SK-N-SH (cell line): ENCODE measurements at regions not wholly inside any gene's neighbourhood (a gene's known extent, or its start where the extent isn't known, plus 50 kb on each side); places are given as distances from the start of the nearest gene placed in this dataset.
A peak's percentile ranks its signal among the peaks of the same experiment; 100 is the strongest.

Source experiments
- FOXJ3 ChIP-seq: sonication (generic); formaldehyde crosslinking; IDR thresholded peaks from 2 replicates; pipeline ENCODE4 v1.5.1; 2020; ENCODE audit warnings: mild to moderate bottlenecking, missing genetic modification reagents
- GABPA ChIP-seq: IDR thresholded peaks from 2 replicates; pipeline ENCODE4 v1.4.0; 2012; ENCODE audit warnings: low read depth, mild to moderate bottlenecking
- MXI1 ChIP-seq: IDR thresholded peaks from 2 replicates; pipeline ENCODE4 v1.6.1; 2012; ENCODE audit warnings: mild to moderate bottlenecking, low read depth, low read length, improper control_type of control experiment
- POLR2AphosphoS5 ChIP-seq: IDR thresholded peaks from 2 replicates; pipeline ENCODE4 v1.6.1; 2012; ENCODE audit warnings: low read depth, low read length
- USF2 ChIP-seq: fragments of 150-350 bp; IDR thresholded peaks from 2 replicates; pipeline ENCODE4 v1.6.1; 2017; ENCODE audit warnings: antibody characterized with exemption, low read length, low read depth, borderline replicate concordance
- TF ChIP-seq, protein P1 (sequence below): IDR thresholded peaks from 2 replicates; pipeline ENCODE4 v1.4.0; 2012; ENCODE audit warnings: low read depth, borderline replicate concordance
- TF ChIP-seq, protein P2 (sequence below): fragments of 200-600 bp; sonication (generic); IDR thresholded peaks from 2 replicates; pipeline ENCODE4 v1.6.1; 2017; ENCODE audit warnings: antibody characterized with exemption, mild to moderate bottlenecking, moderate library complexity

GRCh38 chr1:22349362-22350043 is 102.1 kb upstream of the ZBTB40 start:
- TF ChIP-seq, protein P1, sequence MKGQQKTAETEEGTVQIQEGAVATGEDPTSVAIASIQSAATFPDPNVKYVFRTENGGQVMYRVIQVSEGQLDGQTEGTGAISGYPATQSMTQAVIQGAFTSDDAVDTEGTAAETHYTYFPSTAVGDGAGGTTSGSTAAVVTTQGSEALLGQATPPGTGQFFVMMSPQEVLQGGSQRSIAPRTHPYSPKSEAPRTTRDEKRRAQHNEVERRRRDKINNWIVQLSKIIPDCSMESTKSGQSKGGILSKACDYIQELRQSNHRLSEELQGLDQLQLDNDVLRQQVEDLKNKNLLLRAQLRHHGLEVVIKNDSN, result no peak
- TF ChIP-seq GABPA (no peak), FOXJ3 (CRISPR knock-in tag) (no peak), POLR2AphosphoS5 (no peak), MXI1 (peak; percentile 20; the same call in 1 of the 2 replicates), USF2 (no peak)
- TF ChIP-seq, protein P2, sequence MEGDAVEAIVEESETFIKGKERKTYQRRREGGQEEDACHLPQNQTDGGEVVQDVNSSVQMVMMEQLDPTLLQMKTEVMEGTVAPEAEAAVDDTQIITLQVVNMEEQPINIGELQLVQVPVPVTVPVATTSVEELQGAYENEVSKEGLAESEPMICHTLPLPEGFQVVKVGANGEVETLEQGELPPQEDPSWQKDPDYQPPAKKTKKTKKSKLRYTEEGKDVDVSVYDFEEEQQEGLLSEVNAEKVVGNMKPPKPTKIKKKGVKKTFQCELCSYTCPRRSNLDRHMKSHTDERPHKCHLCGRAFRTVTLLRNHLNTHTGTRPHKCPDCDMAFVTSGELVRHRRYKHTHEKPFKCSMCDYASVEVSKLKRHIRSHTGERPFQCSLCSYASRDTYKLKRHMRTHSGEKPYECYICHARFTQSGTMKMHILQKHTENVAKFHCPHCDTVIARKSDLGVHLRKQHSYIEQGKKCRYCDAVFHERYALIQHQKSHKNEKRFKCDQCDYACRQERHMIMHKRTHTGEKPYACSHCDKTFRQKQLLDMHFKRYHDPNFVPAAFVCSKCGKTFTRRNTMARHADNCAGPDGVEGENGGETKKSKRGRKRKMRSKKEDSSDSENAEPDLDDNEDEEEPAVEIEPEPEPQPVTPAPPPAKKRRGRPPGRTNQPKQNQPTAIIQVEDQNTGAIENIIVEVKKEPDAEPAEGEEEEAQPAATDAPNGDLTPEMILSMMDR, result no peak
